SU-DHL-6 (cell line): ENCODE measurements at regions not wholly inside any gene's neighbourhood (a gene's known extent, or its start where the extent isn't known, plus 50 kb on each side); places are given as distances from the start of the nearest gene placed in this dataset.

Experiments
- H2AFZ ChIP-seq: fragments of 200-600 bp; sonication (generic); 2 replicates; pipeline ENCODE4 v1.6.1; 2014; ENCODE audit warnings: low read depth, mild to moderate bottlenecking, moderate library complexity, mixed read lengths, antibody characterized with exemption, low read length; ENCODE audit not compliant: severe bottlenecking
- H3F3A ChIP-seq: fragments of 200-600 bp; shearing (Covaris generic); 2 replicates; pipeline ENCODE4 v1.6.0; 2016; ENCODE audit warnings: antibody characterized with exemption, mild to moderate bottlenecking; ENCODE audit not compliant: insufficient read depth
- H3K27ac ChIP-seq: fragments of 200-600 bp; sonication (generic); 2 replicates; pipeline ENCODE4 v1.5.1; 2016; ENCODE audit warnings: low read depth, mild to moderate bottlenecking, low read length, moderate library complexity, mixed read lengths
- H3K27me3 ChIP-seq: fragments of 200-600 bp; sonication (generic), shearing (Covaris generic); 2 replicates; pipeline ENCODE4 v1.6.0; 2014; ENCODE audit warnings: mild to moderate bottlenecking, low read length
- H3K36me3 ChIP-seq: fragments of 200-600 bp; sonication (generic); 2 replicates; pipeline ENCODE4 v1.6.1; 2014; ENCODE audit warnings: mild to moderate bottlenecking, low read length, mixed read lengths
- H3K4me2 ChIP-seq: fragments of 300-600, 200-600 bp; shearing (Covaris generic), sonication (generic); 2 replicates; pipeline ENCODE4 v1.6.0; 2014; ENCODE audit warnings: low read length, low read depth, mild to moderate bottlenecking; ENCODE audit not compliant: poor library complexity, severe bottlenecking
- H3K4me3 ChIP-seq: fragments of 200-600 bp; sonication (generic); 2 replicates; pipeline ENCODE4 v1.5.1; 2014; ENCODE audit warnings: antibody characterized with exemption, low read length, mild to moderate bottlenecking, mixed read lengths; ENCODE audit not compliant: insufficient read depth, poor library complexity, severe bottlenecking
- H3K79me2 ChIP-seq: fragments of 200-600 bp; sonication (generic); 2 replicates; pipeline ENCODE4 v1.6.1; 2014; ENCODE audit warnings: mild to moderate bottlenecking, low read length, moderate library complexity; ENCODE audit not compliant: insufficient read depth
- H3K9ac ChIP-seq: fragments of 200-600 bp; sonication (generic); 2 replicates; pipeline ENCODE4 v1.7.0; 2014; ENCODE audit warnings: mild to moderate bottlenecking, low read length
- H3K9me2 ChIP-seq: fragments of 200-600 bp; sonication (generic); replicated peaks from 2 replicates; pipeline ENCODE4 v1.6.1; 2014; ENCODE audit warnings: low read length; ENCODE audit not compliant: insufficient read depth
- H3K9me3 ChIP-seq: fragments of 200-600 bp; sonication (generic); 2 replicates; pipeline ENCODE4 v1.6.1; 2014; ENCODE audit warnings: low read length, mixed read lengths; ENCODE audit not compliant: insufficient read depth
- H4K20me1 ChIP-seq: fragments of 200-600 bp; sonication (generic); 2 replicates; pipeline ENCODE4 v1.6.1; 2014; ENCODE audit warnings: low read depth, mild to moderate bottlenecking, antibody characterized with exemption, low read length, moderate library complexity, mixed read lengths
- CTCF ChIP-seq: fragments of 200-600 bp; sonication (generic); IDR thresholded peaks from one replicate; pipeline ENCODE4 v1.5.1; 2017; ENCODE audit warnings: antibody characterized with exemption, mild to moderate bottlenecking, low read length, moderate library complexity; ENCODE audit not compliant: insufficient read depth, poor library complexity, severe bottlenecking
- EZH2phosphoT487 ChIP-seq: fragments of 200-600 bp; sonication (generic), shearing (Covaris generic); conservative IDR thresholded peaks from 2 replicates; pipeline ENCODE4 v1.6.1; 2018; ENCODE audit warnings: mild to moderate bottlenecking, antibody characterized with exemption, low read length, moderate library complexity, mixed read lengths

GRCh38 chr10:54866666-54867065, 65.6 kb upstream of the PCDH15 start:
- Histone ChIP-seq H3K9me2 (no peaks in the 10 kb centered on the region), H3F3A (no peaks in the 10 kb centered on the region), H3K27me3 (no peaks in the 10 kb centered on the region), H3K4me3 (no peak overlapping the region), H2AFZ (no peak overlapping the region), H4K20me1 (no peaks in the 10 kb centered on the region), H3K4me2 (no peak overlapping the region), H3K9ac (no peak overlapping the region), H3K9me3 (no peaks in the 10 kb centered on the region), H3K27ac (no peak overlapping the region), H3K79me2 (no peaks in the 10 kb centered on the region), H3K36me3 (no peaks in the 10 kb centered on the region)
- TF ChIP-seq CTCF (no peak), EZH2phosphoT487 (no peak)

- no peak overlapping the region for H3K4me2 ChIP-seq
- H3K4me3 ChIP-seq, result no peak overlapping the region
- no peaks in the 10 kb centered on the region for H4K20me1 ChIP-seq
- no peaks in the 10 kb centered on the region for H3F3A ChIP-seq
- no peak overlapping the region for H2AFZ ChIP-seq
- H3K36me3 ChIP-seq, result no peaks in the 10 kb centered on the region
- H3K27ac ChIP-seq, result no peak overlapping the region
- no peaks in the 10 kb centered on the region for H3K9me3 ChIP-seq
- TF ChIP-seq EZH2phosphoT487, result no peak
- no peak for TF ChIP-seq CTCF
- no peaks in the 10 kb centered on the region for H3K79me2 ChIP-seq
- H3K9ac ChIP-seq, result no peak overlapping the region
- no peaks in the 10 kb centered on the region for H3K27me3 ChIP-seq
- H3K9me2 ChIP-seq, result no peaks in the 10 kb centered on the region
Observed at GRCh38 chr10:54854843-54855242, 53.8 kb upstream of the PCDH15 start.

- Histone ChIP-seq H3K27me3 (no peaks in the 10 kb centered on the region), H3K36me3 (no peaks in the 10 kb centered on the region), H3K9ac (no peak overlapping the region), H3K79me2 (no peaks in the 10 kb centered on the region), H3K9me3 (no peaks in the 10 kb centered on the region), H3K27ac (no peak overlapping the region), H3F3A (no peaks in the 10 kb centered on the region), H4K20me1 (no peaks in the 10 kb centered on the region), H3K9me2 (no peaks in the 10 kb centered on the region), H3K4me3 (no peak overlapping the region), H3K4me2 (no peak overlapping the region), H2AFZ (no peak overlapping the region)
- no peak for TF ChIP-seq CTCF
- no peak for TF ChIP-seq EZH2phosphoT487
Observed at GRCh38 chr10:54854389-54854788, 53.4 kb upstream of the PCDH15 start.

GRCh38 chr10:54853883-54854282, 52.9 kb upstream of the PCDH15 start:
- Histone ChIP-seq H3K9me2 (no peaks in the 10 kb centered on the region), H3K36me3 (no peaks in the 10 kb centered on the region), H4K20me1 (no peaks in the 10 kb centered on the region), H3K27ac (no peak overlapping the region), H3K4me2 (no peak overlapping the region), H3K79me2 (no peaks in the 10 kb centered on the region), H3K27me3 (no peaks in the 10 kb centered on the region), H3F3A (no peaks in the 10 kb centered on the region), H3K9me3 (no peaks in the 10 kb centered on the region), H3K9ac (no peak overlapping the region), H2AFZ (no peak overlapping the region), H3K4me3 (no peak overlapping the region)
- no peak for TF ChIP-seq EZH2phosphoT487
- no peak for TF ChIP-seq CTCF
